HepG2 (cell line): ENCODE measurements at regions not wholly inside any gene's neighbourhood (a gene's known extent, or its start where the extent isn't known, plus 50 kb on each side); places are given as distances from the start of the nearest gene placed in this dataset.
A peak's percentile ranks its signal among the peaks of the same experiment; 100 is the strongest.

Experiments used
- ATAC-seq: fragments of 200-7000 bp; cut with Tn5 transposase; 3 replicates; pipeline ENCODE4 v1.9.1; 2020; ENCODE audit warnings: mild to moderate bottlenecking, moderate library complexity
- BruUV-seq: library from RNA; stranded (reverse); fragments of 400-500 nt; replicated peaks from 2 replicates; lab custom pipeline; 2021; lab: Mats Ljungman, UMichigan
- CTCF ChIA-PET: fragments of 300-600 bp; formaldehyde crosslinking; extraction: SDS; loops from one replicate; lab custom pipeline; 2021; ENCODE audit warnings: low total read pairs, inconsistent platforms, low intra/inter-chr PET ratio; lab: Yijun Ruan, JAX
- POLR2A ChIA-PET: fragments of 350-600 bp; sonication (Branson Sonifier 250); formaldehyde crosslinking; loops from one replicate; lab custom pipeline; 2020; ENCODE audit warnings: antibody characterized with exemption, inconsistent platforms; lab: Yijun Ruan, JAX
- DNase-seq: peaks from one replicate; pipeline ENCODE4 v3.0.0-alpha.2; 2015; ENCODE audit warnings: low spot score
- FAIRE-seq: peaks from 3 replicates; lab custom pipeline; 2011; peaks lifted over from hg19 to GRCh38; lab: Jason Lieb, UNC
- H2AFZ ChIP-seq: one replicate; pipeline ENCODE4 v1.6.1; 2011; ENCODE audit warnings: low read length, inconsistent platforms
- H3K27ac ChIP-seq: fragments of 300-600 bp; 3 replicates; pipeline ENCODE4 v1.8.0; 2011; ENCODE audit warnings: mixed run types, mild to moderate bottlenecking, mixed read lengths, low read length, inconsistent platforms; ENCODE audit not compliant: insufficient read depth; ENCODE audit errors: extremely low read length
- H3K27me3 ChIP-seq, 2 experiments: fragments of 200-600 bp in 1 of 2; 2 replicates in 1 of 2; 3 replicates in 1 of 2; pipeline versions ENCODE4 v1.6.0 to v1.8.0; 2011; ENCODE audit warnings: low read length in 2 of 2, mild to moderate bottlenecking in 2 of 2, moderate library complexity in 2 of 2, inconsistent platforms in 1 of 2; ENCODE audit not compliant: insufficient read depth in 2 of 2, control insufficient read depth in 1 of 2
- H3K36me3 ChIP-seq, 2 experiments: fragments of 200-600 bp in 1 of 2; replicated peaks in 1 of 2; 2 replicates in 1 of 2; 3 replicates in 1 of 2; pipeline versions ENCODE4 v1.5.1 to v1.8.0; 2011; ENCODE audit warnings: low read length in 2 of 2, inconsistent platforms in 1 of 2; ENCODE audit not compliant: insufficient read depth in 2 of 2, control insufficient read depth in 1 of 2
- H3K4me1 ChIP-seq: 2 replicates; pipeline ENCODE4 v1.5.1; 2012; ENCODE audit warnings: low read length, inconsistent platforms; ENCODE audit not compliant: insufficient read depth
- H3K4me2 ChIP-seq: 2 replicates; pipeline ENCODE4 v1.6.0; 2011; ENCODE audit warnings: low read depth, low read length, inconsistent platforms
- H3K4me3 ChIP-seq, 3 experiments: fragments of 200-600 bp in 1 of 3; sonication (generic), shearing (Covaris generic) in 1 of 3; replicated peaks in 1 of 3; 2 replicates each; pipeline ENCODE4 v1.5.1; 2011 to 2016; ENCODE audit warnings: low read length in 3 of 3, inconsistent platforms in 2 of 3, low read depth in 2 of 3, mild to moderate bottlenecking in 2 of 3, control low read depth in 1 of 3, mixed read lengths in 1 of 3; ENCODE audit not compliant: insufficient read depth in 1 of 3
- H3K79me2 ChIP-seq: one replicate; pipeline ENCODE4 v1.6.1; 2011; ENCODE audit warnings: low read length, inconsistent platforms; ENCODE audit not compliant: insufficient read depth
- H3K9ac ChIP-seq: 2 replicates; pipeline ENCODE4 v1.6.0; 2011; ENCODE audit warnings: mild to moderate bottlenecking, low read depth, low read length, inconsistent platforms; ENCODE audit not compliant: insufficient read depth
- H3K9me3 ChIP-seq: 2 replicates; pipeline ENCODE4 v1.5.1; 2012; ENCODE audit warnings: mild to moderate bottlenecking, low read length
- H4K20me1 ChIP-seq: 2 replicates; pipeline ENCODE4 v1.6.0; 2011; ENCODE audit warnings: inconsistent platforms, mild to moderate bottlenecking, low read length, moderate library complexity; ENCODE audit not compliant: insufficient read depth
- ARNTL ChIP-seq: sonication (generic); formaldehyde crosslinking; IDR thresholded peaks from 2 replicates; pipeline ENCODE4 v1.4.0; 2020; ENCODE audit warnings: mild to moderate bottlenecking, missing genetic modification reagents
- FOSL2 ChIP-seq: sonication (generic); formaldehyde crosslinking; IDR thresholded peaks from 2 replicates; pipeline ENCODE4 v1.4.0; 2020; ENCODE audit warnings: missing genetic modification reagents
- FOXC1 ChIP-seq: sonication (generic); formaldehyde crosslinking; IDR thresholded peaks from 2 replicates; pipeline ENCODE4 v1.8.0; 2022; ENCODE audit warnings: mild to moderate bottlenecking, missing genetic modification reagents, borderline replicate concordance
- KLF12 ChIP-seq: sonication (generic); formaldehyde crosslinking; IDR thresholded peaks from 2 replicates; pipeline ENCODE4 v1.4.0; 2020; ENCODE audit warnings: missing genetic modification reagents, borderline replicate concordance
- KLF6 ChIP-seq: IDR thresholded peaks from 2 replicates; pipeline ENCODE4 v1.8.0; 2016; ENCODE audit warnings: missing biosample characterization, missing genetic modification reagents
- NONO ChIP-seq, 2 experiments: fragments of 450-650 bp in 1 of 2; sonication (generic) in 1 of 2; formaldehyde crosslinking in 1 of 2; IDR thresholded peaks in 1 of 2; conservative IDR thresholded peaks in 1 of 2; 2 replicates each; pipeline versions ENCODE4 v1.6.1 to v1.8.0; 2017 to 2022; ENCODE audit warnings: mild to moderate bottlenecking in 1 of 2, missing genetic modification reagents in 1 of 2, moderate library complexity in 1 of 2
- SAFB2 ChIP-seq: sonication (generic); formaldehyde crosslinking; IDR thresholded peaks from 2 replicates; pipeline ENCODE4 v1.5.1; 2020; ENCODE audit warnings: missing genetic modification reagents, low read depth, mild to moderate bottlenecking, borderline replicate concordance
- SP2 ChIP-seq: sonication (generic); formaldehyde crosslinking; IDR thresholded peaks from 2 replicates; pipeline ENCODE4 v1.5.1; 2020; ENCODE audit warnings: mild to moderate bottlenecking, missing genetic modification reagents
- SRY ChIP-seq: sonication (generic); formaldehyde crosslinking; IDR thresholded peaks from 2 replicates; pipeline ENCODE4 v1.8.0; 2022; ENCODE audit warnings: mild to moderate bottlenecking, missing genetic modification reagents
- SSRP1 ChIP-seq: IDR thresholded peaks from 2 replicates; pipeline ENCODE4 v1.6.1; 2016; ENCODE audit warnings: control low read depth
- ZNF343 ChIP-seq: sonication (generic); formaldehyde crosslinking; IDR thresholded peaks from 2 replicates; pipeline ENCODE4 v1.4.0; 2020; ENCODE audit warnings: mild to moderate bottlenecking, missing genetic modification reagents
- whole genome bisulfite sequencing: methylation state at CpG from one replicate; pipeline ENCODE4 v1.1.6; 2017; ENCODE audit warnings: low lambda C conversion rate; 5-methylcytosine and 5-hydroxymethylcytosine counted together
- in situ Hi-C: cut with HindIII; loops from 2 replicates; pipeline ENCODE4 v1.10.0; 2017; ENCODE audit warnings: low pct_unique_long_range_greater_than_20kb; ENCODE audit not compliant: extremely low pct_ligation_motif_present
- intact Hi-C: fragments of 100-400 bp; cut with micrococcal nuclease; formaldehyde crosslinking; loops from one replicate; pipeline ENCODE4 v1.10.0; 2022; ENCODE audit not compliant: unreplicated experiment
- TF ChIP-seq, protein P1 (sequence below): IDR thresholded peaks from 2 replicates; pipeline ENCODE4 v1.6.1; 2018; ENCODE audit warnings: missing genetic modification reagents, mild to moderate bottlenecking, missing compliant biosample characterization
- TF ChIP-seq, protein P2 (sequence below): sonication (generic); formaldehyde crosslinking; IDR thresholded peaks from 2 replicates; pipeline ENCODE4 v1.5.1; 2020; ENCODE audit warnings: mild to moderate bottlenecking, moderate library complexity, missing genetic modification reagents

DNA sequence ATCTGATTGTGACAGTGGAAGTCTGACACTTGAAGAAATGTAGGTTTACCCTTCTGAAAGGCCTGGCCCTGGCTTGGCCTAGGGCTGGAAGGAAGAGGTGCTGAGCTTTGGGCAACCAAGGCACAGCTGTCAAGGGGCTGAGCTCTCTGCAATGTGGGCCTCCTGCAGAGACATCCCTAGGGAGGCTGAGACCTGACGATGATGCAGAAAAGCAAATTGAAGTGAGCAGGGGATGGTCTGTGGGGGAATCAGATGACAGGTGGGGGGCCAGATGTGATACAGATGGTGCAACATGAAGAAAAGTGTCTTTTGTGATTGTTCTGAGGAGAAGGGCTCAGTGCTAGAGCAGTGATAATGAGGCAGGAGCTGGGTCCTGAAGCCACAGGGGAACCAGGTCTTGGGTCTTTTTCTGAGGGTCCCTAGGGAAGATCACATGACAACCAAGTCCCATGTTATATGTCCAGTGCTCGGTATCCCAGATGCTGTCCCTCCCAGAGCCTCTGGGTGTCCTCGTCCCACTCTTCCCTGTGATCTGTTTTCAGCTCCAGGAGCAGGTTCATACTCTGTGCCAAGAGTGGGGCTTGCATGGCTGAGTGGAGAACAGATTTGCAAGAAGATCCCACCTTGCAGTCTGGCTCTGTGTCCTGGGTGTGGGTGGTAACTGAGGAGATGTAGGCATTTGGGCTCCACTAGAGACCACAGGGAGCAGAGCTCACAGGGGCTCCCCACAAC, 79.9 kb upstream of the VPREB1 start:
- Histone ChIP-seq H3K9me3 (no peaks in the 10 kb centered on the region), H3K27ac (no peak overlapping the region)

More for the DNA sequence above, 79.9 kb upstream of the VPREB1 start:
- no peak overlapping the region for H3K9ac ChIP-seq
- H3K79me2 ChIP-seq: no peaks in the 10 kb centered on the region
- 0% methylated on average over 3 of the region's 3 CpGs for WGBS
- no peaks in the 10 kb centered on the region for H4K20me1 ChIP-seq
- H3K4me2 ChIP-seq: no peak overlapping the region
- H2AFZ ChIP-seq: no peak overlapping the region
- peaks cover 0 to 14% of the 10 kb centered on the region in 2 experiments; a peak in 1 of 5 replicates for H3K27me3 ChIP-seq
- no TSS peak for BruUV-seq
- intact Hi-C loops: no loop called here
- H3K4me3 ChIP-seq: no peak overlapping the region
- ATAC-seq (peak; percentile 61), FAIRE-seq (no peak), DNase-seq (no peak)
- POLR2A ChIA-PET: no interaction called here
- in situ Hi-C loops: no loop called here
- H3K36me3 ChIP-seq: no peaks in the 10 kb centered on the region
- TF ChIP-seq FOXC1 (CRISPR knock-in tag) (no peak), SSRP1 (CRISPR knock-in tag) (no peak), NONO (IDR thresholded peaks at IDR 0.05) (no peak), NONO (CRISPR knock-in tag; conservative IDR thresholded peaks at IDR 0.05) (no peak), SRY (no peak), KLF12 (CRISPR knock-in tag) (no peak), SAFB2 (CRISPR knock-in tag) (no peak), ZNF343 (CRISPR knock-in tag) (no peak), SP2 (CRISPR knock-in tag) (no peak), FOSL2 (CRISPR knock-in tag) (no peak), KLF6 (CRISPR knock-in tag) (no peak), ARNTL (no peak)
- TF ChIP-seq, protein P1, sequence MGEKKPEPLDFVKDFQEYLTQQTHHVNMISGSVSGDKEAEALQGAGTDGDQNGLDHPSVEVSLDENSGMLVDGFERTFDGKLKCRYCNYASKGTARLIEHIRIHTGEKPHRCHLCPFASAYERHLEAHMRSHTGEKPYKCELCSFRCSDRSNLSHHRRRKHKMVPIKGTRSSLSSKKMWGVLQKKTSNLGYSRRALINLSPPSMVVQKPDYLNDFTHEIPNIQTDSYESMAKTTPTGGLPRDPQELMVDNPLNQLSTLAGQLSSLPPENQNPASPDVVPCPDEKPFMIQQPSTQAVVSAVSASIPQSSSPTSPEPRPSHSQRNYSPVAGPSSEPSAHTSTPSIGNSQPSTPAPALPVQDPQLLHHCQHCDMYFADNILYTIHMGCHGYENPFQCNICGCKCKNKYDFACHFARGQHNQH (CRISPR knock-in tag): no peak
- TF ChIP-seq, protein P2, sequence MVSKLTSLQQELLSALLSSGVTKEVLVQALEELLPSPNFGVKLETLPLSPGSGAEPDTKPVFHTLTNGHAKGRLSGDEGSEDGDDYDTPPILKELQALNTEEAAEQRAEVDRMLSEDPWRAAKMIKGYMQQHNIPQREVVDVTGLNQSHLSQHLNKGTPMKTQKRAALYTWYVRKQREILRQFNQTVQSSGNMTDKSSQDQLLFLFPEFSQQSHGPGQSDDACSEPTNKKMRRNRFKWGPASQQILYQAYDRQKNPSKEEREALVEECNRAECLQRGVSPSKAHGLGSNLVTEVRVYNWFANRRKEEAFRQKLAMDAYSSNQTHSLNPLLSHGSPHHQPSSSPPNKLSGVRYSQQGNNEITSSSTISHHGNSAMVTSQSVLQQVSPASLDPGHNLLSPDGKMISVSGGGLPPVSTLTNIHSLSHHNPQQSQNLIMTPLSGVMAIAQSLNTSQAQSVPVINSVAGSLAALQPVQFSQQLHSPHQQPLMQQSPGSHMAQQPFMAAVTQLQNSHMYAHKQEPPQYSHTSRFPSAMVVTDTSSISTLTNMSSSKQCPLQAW (CRISPR knock-in tag): no peak
- peaks cover 5% of the 10 kb centered on the region; the same call in 1 of the 2 replicates for H3K4me1 ChIP-seq
- CTCF ChIA-PET: no interaction called here
